Rectal smooth muscle tissue (tissue), 1 donor: ENCODE measurements at regions not wholly inside any gene's neighbourhood (a gene's known extent, or its start where the extent isn't known, plus 50 kb on each side); places are given as distances from the start of the nearest gene placed in this dataset.

Experiments
- H3K27ac ChIP-seq: one replicate; pipeline ENCODE4 v1.7.0; 2013; ENCODE audit warnings: low read depth, low read length, inconsistent platforms
- H3K27me3 ChIP-seq: one replicate; pipeline ENCODE4 v1.7.0; 2013; ENCODE audit warnings: low read length; ENCODE audit not compliant: control insufficient read depth, insufficient read depth
- H3K36me3 ChIP-seq: one replicate; pipeline ENCODE4 v1.7.0; 2013; ENCODE audit warnings: low read length; ENCODE audit not compliant: control insufficient read depth, insufficient read depth
- H3K4me1 ChIP-seq: one replicate; pipeline ENCODE4 v1.7.0; 2013; ENCODE audit warnings: low read length; ENCODE audit not compliant: control insufficient read depth, insufficient read depth
- H3K4me3 ChIP-seq: one replicate; pipeline ENCODE4 v1.7.0; 2013; ENCODE audit warnings: low read length
- H3K9ac ChIP-seq: one replicate; pipeline ENCODE4 v1.7.0; 2013; ENCODE audit warnings: low read length

GRCh38 chr4:163863082-163863481 is 368.6 kb downstream of the TMA16 start:
- H3K9ac ChIP-seq = no peak overlapping the region
- H3K27me3 ChIP-seq = no peaks in the 10 kb centered on the region
- no peak overlapping the region for H3K27ac ChIP-seq
- H3K4me3 ChIP-seq = no peak overlapping the region
- H3K36me3 ChIP-seq = no peaks in the 10 kb centered on the region
- no peaks in the 10 kb centered on the region for H3K4me1 ChIP-seq

- Histone ChIP-seq H3K4me3 (no peak overlapping the region), H3K27me3 (no peaks in the 10 kb centered on the region), H3K9ac (no peak overlapping the region), H3K4me1 (no peaks in the 10 kb centered on the region), H3K27ac (no peak overlapping the region), H3K36me3 (no peaks in the 10 kb centered on the region)
These were observed 370.5 kb downstream of the TMA16 start for GRCh38 chr4:163865010-163865409.

- Histone ChIP-seq H3K27me3 (no peaks in the 10 kb centered on the region), H3K4me1 (no peaks in the 10 kb centered on the region), H3K27ac (no peak overlapping the region), H3K4me3 (no peak overlapping the region), H3K9ac (no peak overlapping the region), H3K36me3 (no peaks in the 10 kb centered on the region)
These were observed 372.3 kb downstream of the TMA16 start for GRCh38 chr4:163866728-163867315.

- Histone ChIP-seq H3K27ac (no peak overlapping the region), H3K4me1 (no peaks in the 10 kb centered on the region), H3K36me3 (no peaks in the 10 kb centered on the region), H3K9ac (no peak overlapping the region), H3K27me3 (no peaks in the 10 kb centered on the region), H3K4me3 (no peak overlapping the region)
These were observed 374.0 kb downstream of the TMA16 start for GRCh38 chr4:163868445-163868844.

GRCh38 chr4:163871078-163871477 is 376.6 kb downstream of the TMA16 start:
- Histone ChIP-seq H3K27me3 (no peaks in the 10 kb centered on the region), H3K36me3 (no peaks in the 10 kb centered on the region), H3K4me1 (no peaks in the 10 kb centered on the region), H3K27ac (no peak overlapping the region), H3K9ac (no peak overlapping the region), H3K4me3 (no peak overlapping the region)

GRCh38 chr4:163875327-163875726 is 380.8 kb downstream of the TMA16 start:
- Histone ChIP-seq H3K4me3 (no peak overlapping the region), H3K9ac (no peak overlapping the region), H3K27ac (no peak overlapping the region), H3K27me3 (no peaks in the 10 kb centered on the region), H3K4me1 (no peaks in the 10 kb centered on the region), H3K36me3 (no peaks in the 10 kb centered on the region)

GRCh38 chr4:163878336-163879121 is 384.0 kb downstream of the TMA16 start:
- Histone ChIP-seq H3K36me3 (no peaks in the 10 kb centered on the region), H3K9ac (no peak overlapping the region), H3K27me3 (no peaks in the 10 kb centered on the region), H3K27ac (no peak overlapping the region), H3K4me1 (no peaks in the 10 kb centered on the region), H3K4me3 (no peak overlapping the region)

GRCh38 chr4:163892417-163892816 is 397.9 kb downstream of the TMA16 start:
- Histone ChIP-seq H3K4me3 (no peak overlapping the region), H3K27me3 (no peaks in the 10 kb centered on the region), H3K4me1 (no peaks in the 10 kb centered on the region), H3K9ac (no peak overlapping the region), H3K36me3 (no peaks in the 10 kb centered on the region), H3K27ac (no peak overlapping the region)

GRCh38 chr4:163895378-163896005 is 401.0 kb downstream of the TMA16 start:
- Histone ChIP-seq H3K27ac (no peak overlapping the region), H3K4me1 (no peaks in the 10 kb centered on the region), H3K4me3 (no peak overlapping the region), H3K36me3 (no peaks in the 10 kb centered on the region), H3K27me3 (no peaks in the 10 kb centered on the region), H3K9ac (no peak overlapping the region)

GRCh38 chr4:163901319-163901718 is 406.8 kb downstream of the TMA16 start:
- Histone ChIP-seq H3K9ac (no peak overlapping the region), H3K4me1 (no peaks in the 10 kb centered on the region), H3K4me3 (no peak overlapping the region), H3K27ac (no peak overlapping the region), H3K27me3 (no peaks in the 10 kb centered on the region), H3K36me3 (no peaks in the 10 kb centered on the region)

- no peaks in the 10 kb centered on the region for H3K4me1 ChIP-seq
- H3K4me3 ChIP-seq = no peak overlapping the region
- H3K36me3 ChIP-seq = no peaks in the 10 kb centered on the region
These were observed 407.9 kb downstream of the TMA16 start for GRCh38 chr4:163902417-163902816.

GRCh38 chr4:163911891-163912290 is 417.4 kb downstream of the TMA16 start:
- no peak overlapping the region for H3K27ac ChIP-seq
- H3K4me1 ChIP-seq = no peaks in the 10 kb centered on the region
- H3K27me3 ChIP-seq = no peaks in the 10 kb centered on the region
- H3K9ac ChIP-seq = no peak overlapping the region
- H3K36me3 ChIP-seq = no peaks in the 10 kb centered on the region
- H3K4me3 ChIP-seq = no peak overlapping the region

More at GRCh38 chr4:163902417-163902816, 407.9 kb downstream of the TMA16 start:
- H3K9ac ChIP-seq = no peak overlapping the region
- no peak overlapping the region for H3K27ac ChIP-seq
- no peaks in the 10 kb centered on the region for H3K27me3 ChIP-seq
